NCI-H1105 (cell line): ENCODE measurements at regions not wholly inside any gene's neighbourhood (a gene's known extent, or its start where the extent isn't known, plus 50 kb on each side); places are given as distances from the start of the nearest gene placed in this dataset.
"Not testable (repeated sequence)": the region's sequence is repeated elsewhere in the genome, so short reads cannot be mapped to it uniquely, and the experiment has no call there.

Experiments
- DNase-seq: peaks from one replicate; lab custom pipeline; 2025; lab: John Stamatoyannopoulos, UW

DNA sequence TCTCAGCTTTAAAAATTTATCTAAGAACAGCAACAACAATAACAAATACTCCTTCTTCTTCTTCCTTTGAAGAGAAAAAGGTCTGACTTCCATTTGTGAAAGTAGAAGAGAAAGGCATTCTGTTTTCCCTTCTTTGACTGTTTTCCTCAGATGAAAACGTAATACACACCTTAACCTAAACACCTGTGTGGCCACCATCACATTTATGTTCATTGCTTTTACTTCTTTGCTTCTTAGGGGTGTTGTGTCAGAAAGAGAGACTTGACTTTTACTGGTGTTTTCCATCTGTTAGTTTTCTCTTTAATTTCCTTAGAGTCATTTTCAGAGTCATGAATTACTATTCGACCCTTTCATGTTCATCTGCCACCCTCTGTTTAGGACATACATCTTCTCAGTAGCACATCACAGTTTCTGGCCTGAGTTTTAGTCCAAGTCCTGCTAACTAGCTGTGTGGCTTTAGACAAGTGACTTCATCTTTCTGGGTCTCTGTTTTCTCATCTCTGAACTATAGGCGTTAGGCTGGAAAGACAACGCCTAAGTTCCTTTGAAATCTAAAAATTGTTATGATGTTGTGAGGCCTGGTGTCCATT lies 283.8 kb downstream of the GATA3 start:
- no peak for DNase-seq

DNA sequence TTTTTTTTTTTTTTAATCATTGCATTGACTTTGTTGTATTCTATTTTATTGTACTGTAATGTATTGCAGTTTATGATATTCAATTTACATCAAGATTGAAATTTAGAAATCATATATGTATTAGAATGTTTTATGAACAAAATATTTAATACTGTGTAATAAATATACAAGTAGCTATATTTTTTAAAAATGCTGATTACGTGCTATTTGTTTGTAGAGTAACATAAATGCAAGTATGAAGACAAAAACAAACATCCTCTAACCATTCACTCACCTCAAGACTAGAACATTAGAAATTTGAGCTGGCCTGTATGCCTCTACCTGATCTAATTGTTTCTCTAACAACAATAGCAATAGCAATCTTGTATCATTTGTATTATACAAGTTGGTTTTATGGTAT lies 290.3 kb downstream of the GATA3 start:
- DNase-seq, result no peak

DNA sequence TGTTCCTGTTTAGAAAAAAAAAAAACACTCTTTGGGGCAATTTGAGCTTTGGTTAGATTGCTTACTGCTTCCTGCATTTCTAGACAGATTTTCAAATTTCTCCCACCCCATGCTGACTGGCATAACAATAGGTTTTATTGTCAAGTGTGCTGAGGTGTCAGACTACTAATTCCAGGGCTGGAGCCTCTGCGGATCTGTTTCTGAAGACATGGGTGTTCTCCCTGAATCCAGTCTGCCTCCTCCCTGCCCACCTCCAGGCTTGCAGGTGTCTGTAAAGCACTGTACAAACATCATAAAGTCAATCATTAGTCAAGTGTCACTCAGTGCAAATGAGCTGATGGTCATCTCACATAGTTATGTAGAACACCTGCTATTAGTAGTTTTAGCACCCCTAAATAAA lies 292.4 kb downstream of the GATA3 start:
- no peak for DNase-seq

DNA sequence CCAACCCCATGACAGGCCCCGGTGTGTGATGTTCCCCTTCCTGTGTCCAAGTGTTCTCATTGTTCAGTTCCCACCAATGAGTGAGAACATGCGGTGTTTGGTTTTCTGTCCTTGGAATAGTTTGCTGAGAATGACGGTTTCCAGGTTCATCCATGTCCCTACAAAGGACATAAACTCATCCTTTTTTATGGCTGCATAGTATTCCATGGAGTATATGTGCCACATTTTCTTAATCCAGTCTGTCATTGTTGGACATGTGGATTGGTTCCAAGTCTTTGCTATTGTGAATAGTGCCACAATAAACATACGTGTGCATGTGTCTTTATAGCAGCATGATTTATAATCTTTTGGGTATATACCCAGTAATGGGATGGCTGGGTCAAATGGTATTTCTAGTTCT lies 293.1 kb downstream of the GATA3 start:
- not testable (repeated sequence) for DNase-seq

DNA sequence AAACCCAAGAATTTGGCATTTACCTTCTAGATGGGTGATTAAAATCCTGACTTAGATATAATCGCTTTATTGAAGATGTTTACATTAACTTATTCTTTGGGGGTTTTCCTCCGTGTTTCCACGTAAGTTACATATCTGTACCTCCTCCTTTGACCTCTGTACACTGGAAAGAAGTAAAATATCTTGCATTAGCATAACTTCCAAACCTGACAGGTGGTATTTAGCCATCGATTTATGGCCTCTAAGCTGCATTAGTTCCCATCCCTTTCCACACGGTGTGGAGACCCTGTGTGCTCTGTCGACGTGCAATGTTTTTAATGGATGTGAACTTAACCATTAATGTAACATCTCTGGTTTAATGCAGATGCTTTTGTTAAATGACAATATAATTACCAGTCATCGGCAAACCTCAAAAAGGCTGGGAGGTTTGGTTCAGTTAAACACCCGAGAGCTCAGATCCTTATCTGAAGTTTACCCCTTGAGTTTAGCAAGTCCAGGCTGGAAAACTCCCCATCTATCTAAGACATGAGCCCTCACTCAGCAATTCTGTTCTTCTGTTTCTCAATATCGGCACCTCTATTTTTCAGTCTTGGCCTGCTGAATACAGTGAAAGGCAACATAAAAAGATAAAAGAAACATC lies 295.2 kb downstream of the GATA3 start:
- no peak for DNase-seq

DNA sequence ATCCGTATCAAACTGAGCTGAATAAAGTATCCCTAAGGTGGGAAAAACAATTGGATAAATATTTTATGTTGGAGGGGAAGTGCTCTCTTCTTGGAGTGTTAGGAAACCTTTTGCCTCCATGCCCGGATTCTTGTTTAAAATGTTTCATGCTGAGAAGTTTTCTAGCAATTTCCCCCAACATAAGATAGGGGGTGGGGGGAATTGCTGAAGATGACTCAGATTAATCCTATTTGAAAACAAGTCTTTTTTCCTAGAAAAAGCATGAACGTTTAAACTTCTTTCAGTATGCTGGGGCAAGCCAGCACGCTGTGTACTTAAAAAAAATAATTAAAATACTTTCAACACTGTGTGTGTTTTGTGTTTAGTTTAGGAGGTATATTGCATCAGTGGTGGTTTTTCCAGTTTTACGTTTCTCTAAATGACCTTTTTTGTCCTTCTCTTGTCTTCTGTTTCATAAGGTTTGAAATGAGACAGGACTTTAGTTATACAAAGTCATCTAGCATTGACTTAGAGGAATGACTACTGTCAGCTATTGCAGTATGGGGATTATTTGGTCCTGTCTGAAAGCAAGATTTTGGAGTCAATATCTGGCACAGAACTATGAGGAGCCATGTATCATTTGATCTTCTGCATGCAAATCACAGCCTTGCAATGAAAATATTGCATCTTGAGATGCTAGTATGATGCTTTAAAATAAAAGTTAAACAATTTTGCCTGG lies 295.9 kb downstream of the GATA3 start:
- DNase-seq, result no peak

DNA sequence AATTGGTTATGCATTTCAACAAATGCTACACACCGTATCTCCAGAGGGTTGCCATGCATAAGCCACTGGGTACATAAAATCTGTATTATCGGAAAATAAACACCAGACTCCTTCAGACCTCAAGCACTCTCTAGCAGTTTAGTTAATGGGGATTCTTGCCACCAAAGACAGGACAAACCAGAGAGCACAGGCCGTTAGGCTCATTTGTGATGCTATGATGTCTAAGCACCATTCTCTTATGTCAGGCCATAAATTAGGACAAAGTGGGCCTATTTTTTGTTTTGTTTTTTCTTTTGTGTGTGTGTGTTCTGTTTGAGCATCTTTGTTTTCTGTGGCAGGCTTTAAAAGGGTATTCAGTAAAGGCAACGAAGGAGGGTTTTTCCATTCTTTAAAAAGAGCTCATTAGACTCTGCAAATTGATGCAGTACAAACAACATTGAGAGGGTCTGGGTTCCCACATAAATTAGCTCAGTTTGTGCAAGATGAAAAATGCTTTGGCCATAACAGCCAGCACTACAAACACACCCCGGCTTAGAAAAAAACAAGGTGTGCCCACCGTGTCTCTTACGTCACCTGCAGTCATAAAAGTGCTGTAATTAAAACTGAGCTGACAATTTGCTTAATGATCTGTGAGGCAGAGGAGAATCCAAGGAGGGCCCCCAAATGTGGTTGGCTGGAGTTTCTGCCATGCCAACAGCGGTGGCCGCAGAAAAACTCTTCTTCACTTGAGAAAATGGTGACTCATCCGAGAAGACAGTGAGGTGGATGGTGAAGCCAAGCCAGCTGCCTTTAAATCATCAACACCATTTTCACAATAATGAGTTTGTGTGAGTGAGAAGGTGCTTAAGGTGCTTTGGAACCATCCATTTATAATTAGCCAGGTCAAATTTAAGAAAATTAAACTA lies 297.9 kb downstream of the GATA3 start:
- DNase-seq, result no peak

DNA sequence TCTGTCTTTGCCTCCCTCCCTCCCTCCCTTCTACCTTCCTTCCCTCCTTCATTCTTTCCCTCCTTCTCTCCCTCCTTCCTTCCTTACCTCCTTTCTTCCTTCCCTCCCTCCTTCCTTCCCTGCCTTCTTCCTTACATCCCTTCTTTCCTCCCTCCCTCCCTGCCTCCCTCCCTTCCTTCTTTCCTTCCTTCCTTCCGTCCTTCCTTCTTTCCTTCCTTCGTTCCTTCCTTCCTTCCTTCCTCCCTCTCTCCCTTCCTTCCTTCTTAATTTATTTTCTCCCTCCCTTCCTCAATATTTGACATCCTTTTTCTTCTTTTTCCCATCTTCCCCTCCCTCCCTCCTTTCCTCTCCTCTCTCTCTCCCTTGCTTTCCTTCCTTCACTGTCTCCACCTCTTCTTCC lies 301.8 kb downstream of the GATA3 start:
- no peak for DNase-seq

DNA sequence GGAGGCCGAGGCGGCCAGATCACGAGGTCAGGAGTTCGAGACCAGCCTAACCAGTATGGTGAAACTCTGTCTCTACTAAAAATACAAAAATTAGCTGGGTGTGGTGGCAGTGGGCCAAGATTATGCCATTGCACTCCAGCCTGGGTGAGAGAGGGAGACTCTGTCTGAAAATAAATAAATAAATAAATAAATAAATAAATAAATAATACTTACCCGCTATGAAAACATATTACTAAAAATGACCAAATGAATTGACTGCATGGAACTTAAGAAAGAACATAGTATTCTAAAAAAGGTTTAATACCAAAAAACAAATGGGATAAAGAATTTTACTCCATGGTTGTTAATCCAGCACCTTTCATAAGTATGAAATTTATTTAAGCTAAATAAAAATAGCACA lies 305.0 kb downstream of the GATA3 start:
- no peak for DNase-seq

DNA sequence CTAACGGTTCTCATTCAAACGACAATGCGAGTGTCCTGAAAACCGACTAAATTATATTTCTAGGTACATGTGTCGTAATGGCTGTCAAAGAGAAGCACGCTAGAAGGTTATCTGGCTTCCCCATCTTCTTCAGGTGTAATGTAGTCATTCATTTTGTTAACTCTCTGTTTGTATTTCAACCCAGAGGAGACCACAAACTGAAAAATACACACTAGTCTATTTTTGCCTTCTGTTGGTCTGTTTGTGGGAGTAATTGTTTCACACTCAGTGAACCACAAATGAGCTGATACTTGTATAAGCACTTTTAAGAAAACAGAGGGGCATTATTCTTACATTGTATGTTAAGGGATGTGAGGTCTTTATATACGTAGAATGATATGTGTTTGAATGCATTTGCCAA lies 305.9 kb downstream of the GATA3 start:
- no peak for DNase-seq

DNA sequence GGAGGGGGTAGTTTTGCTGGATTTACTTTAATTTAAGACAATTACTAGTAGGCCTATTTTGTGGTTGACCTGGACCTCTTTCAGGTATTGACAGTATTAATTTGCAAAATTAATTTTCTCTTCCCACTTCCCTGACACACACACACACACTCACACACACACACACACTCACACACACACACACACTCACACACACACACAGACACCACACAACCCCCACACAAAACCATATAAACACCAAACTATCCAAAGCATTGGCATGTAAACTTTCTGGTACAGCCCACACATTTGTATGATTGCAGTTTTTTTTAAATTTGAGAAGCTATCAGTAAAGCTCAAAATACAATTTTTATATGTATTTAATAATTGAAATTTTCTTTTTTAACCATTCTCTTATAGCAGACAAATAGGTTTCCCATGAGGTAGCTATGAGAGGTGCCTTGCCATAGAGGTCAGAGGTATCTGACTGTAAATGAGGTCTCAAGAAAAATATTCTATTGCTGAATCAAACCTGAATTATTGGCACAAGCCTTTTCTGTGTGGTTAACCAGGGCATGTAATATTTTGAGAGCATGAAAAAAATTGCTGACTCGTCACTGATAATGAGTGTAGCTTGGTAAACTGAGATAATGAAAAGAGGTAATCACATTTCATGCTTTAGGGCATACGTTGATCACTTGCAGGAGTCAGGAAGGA lies 306.5 kb downstream of the GATA3 start:
- no peak for DNase-seq

DNA sequence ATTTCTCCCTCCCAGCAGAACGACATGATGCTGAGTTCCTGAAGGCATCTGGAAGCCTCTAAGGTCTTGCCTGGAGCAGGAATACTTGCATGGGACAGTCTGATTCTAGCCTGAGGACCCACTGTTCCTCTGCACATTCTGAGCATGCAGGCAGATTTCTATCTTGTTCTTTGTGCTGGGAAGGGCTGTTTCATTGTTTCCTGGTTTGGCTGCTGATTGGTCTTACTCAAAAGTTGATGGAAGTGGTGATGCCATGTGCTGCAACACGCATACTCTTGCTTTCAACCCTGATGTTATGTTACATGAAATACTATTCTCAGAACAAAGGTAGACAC lies 307.0 kb downstream of the GATA3 start:
- no peak for DNase-seq

DNA sequence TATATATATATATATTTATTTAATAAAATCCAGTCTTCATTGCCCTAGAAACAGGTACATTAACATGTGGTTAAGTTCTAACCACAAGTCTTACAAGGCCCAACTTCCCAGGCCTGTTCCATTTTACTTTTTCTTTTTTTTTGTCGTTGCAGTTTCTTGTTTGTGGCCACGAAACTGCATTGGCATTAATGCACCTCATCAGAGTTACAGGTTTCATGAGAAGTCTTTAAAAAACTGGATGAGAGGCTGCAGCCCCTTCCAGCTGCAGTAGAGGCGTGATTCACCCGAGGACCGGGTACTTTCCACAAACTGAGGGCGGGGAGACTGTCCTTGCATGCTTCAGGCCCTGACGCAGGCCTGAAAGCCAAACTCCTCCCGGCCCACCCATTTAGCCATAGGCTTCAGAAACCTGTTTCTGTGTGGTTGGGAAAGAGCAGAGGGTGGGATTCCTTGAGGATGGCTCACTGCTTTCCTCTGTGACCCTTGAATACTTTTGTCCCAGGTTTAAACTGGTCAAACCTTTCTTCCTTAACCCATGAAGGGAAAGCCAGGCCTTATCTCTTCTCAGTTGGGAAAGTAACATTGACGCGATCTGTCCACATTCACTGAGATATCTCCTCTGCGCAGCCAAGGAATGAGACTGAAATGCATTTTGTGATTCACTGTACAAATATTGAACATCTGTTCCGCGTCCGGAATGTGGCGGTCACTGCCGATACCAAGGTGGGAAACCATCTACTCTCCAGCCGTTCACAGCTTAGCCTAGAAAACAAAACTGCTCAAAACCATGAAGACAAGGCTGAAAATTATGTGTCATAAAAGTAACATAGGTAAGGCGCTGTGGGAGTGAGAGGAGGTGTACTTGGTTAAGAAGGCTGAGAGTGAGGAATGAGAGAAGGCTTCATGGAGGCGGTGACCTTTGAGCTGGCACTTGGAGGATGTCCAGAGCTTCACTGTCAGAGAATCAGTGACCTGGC lies 311.7 kb downstream of the GATA3 start:
- no peak for DNase-seq

DNA sequence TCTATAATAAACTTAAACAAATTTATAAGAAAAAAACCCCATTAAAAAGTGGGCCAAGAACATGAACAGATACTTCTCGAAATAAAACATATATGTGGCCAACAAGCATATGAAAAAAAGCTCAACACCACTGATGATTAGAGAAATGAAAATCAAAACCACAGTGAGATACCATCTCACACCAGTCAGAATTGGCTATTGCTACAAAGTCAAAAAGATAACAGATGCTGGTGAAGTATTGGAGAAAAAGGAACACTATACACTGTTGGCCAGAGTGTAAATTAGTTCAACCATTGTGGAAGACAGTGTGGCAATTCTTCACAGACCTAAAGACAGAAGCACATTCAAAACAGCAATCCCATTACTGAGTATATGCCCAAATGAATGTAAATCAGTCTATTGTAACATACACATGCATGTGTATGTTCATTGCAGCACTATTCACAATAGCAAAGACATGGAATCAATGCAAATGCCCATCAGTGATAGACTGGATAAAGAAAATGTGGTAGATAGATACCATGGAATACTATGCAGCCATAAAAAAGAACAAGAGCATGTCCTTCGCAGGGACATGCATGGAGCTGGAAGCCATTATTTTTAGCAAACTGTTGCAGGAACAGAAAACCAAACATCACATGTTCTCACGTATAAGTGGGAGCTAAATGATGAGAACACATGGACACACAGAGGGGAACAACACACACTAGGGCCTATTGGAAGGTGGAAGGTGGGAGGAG lies 313.4 kb downstream of the GATA3 start:
- DNase-seq, result not testable (repeated sequence)

DNA sequence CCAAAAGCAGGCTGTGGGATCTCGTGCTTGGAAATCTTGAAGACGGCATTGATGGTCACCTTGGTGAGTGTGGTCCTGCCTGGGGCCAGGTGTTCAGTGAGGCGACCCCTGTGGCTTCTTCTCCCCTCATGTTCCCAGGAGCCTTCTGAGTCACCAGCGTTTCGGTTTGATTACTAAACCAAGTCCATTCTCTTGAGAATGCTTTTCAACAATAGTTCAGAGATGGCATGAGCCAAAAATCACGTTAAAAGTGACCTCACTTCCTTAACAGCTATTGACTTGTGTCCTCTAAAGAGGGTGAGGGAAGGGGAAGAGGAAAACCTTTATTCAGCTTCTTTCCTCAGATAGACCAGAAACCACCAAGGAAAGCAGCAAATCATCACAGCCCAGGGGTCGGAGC lies 315.2 kb downstream of the GATA3 start:
- no peak for DNase-seq

DNA sequence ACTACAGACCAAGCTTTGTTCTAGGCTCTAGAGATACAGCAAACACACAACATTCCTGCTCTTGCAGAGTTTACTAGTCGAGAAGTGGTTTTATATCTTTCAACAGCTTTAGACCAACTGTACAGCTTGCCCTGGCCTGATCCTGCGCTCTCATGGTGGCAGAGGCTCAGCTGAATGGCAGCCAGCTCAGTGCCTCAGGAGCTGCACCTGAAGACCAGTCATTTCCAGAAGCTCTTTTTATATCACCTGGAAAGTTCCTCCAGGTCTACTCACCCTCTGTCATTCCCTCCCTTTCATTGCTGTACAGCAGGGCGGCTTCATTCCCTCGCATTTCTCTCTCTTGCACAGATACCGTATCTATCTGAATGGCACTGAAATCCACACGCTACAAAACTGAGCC lies 319.8 kb downstream of the GATA3 start:
- no peak for DNase-seq

DNA sequence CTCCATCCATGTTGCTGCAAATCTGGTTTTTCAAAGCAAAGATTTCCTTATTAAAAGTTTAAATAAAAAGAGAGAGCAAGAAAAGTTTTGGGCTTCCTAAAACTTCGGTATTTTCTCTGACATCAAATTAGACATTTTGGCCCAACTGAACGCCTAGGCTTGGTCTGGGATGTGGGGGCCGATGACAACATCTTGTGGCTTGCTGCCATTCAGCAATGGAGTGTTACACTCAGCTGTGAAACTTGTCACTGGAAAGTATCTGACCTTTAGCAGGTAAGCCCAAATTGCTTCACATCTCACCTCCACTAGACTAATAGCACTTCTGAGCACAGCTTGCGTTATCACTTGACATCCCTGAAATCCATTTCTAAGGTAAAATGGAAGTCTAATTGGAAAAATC lies 320.6 kb downstream of the GATA3 start:
- DNase-seq, result no peak

DNA sequence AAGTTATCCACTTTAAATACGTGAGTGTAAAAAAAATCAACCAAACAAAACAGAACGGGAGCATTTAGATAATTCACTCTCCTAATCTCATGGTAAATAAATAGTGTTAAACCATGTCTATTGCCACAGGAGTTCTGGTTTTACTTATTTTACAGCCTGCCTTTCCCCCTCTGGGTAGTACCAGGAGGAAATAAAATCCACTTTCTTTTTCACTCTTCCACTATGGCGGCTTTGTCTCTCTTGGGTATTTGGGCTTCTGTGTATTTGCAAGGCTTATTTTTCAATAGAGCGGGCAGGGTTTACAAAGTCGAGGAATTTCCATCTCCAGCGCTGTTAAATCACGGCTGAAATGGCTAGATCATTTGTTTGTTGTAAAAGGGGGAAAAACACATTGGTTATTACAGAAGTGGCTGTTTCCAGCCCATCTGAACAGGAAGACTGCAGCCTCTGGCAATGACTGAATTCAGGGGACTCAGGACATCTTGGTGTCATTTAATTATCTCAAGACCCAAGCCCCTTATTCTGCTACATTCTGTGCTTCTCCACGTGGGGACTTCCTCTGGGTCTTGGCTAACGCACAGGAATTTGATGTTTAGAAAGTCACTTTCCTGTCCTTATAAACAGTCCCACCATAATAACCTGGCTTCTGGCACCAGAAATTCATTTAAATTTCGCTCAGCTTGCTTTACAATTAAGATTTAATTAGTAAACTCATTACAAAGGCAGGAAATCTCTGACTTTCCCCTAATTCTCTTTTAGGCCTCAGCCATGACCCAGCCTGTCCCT lies 323.9 kb downstream of the GATA3 start:
- DNase-seq, result no peak
